ENCODE measurements at regions not wholly inside any gene's neighbourhood (a gene's known extent, or its start where the extent isn't known, plus 50 kb on each side); places are given as distances from the start of the nearest gene placed in this dataset.

- TF ChIP-seq POLR2A (IDR thresholded peaks at IDR 0.05; ENCODE audit: low read depth) = no peak
- no peak for TF ChIP-seq POLR2AphosphoS5 (IDR thresholded peaks at IDR 0.05)
- TF ChIP-seq EP300 (IDR thresholded peaks at IDR 0.05) = no peak
- TF ChIP-seq, protein P1, sequence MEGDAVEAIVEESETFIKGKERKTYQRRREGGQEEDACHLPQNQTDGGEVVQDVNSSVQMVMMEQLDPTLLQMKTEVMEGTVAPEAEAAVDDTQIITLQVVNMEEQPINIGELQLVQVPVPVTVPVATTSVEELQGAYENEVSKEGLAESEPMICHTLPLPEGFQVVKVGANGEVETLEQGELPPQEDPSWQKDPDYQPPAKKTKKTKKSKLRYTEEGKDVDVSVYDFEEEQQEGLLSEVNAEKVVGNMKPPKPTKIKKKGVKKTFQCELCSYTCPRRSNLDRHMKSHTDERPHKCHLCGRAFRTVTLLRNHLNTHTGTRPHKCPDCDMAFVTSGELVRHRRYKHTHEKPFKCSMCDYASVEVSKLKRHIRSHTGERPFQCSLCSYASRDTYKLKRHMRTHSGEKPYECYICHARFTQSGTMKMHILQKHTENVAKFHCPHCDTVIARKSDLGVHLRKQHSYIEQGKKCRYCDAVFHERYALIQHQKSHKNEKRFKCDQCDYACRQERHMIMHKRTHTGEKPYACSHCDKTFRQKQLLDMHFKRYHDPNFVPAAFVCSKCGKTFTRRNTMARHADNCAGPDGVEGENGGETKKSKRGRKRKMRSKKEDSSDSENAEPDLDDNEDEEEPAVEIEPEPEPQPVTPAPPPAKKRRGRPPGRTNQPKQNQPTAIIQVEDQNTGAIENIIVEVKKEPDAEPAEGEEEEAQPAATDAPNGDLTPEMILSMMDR (IDR thresholded peaks at IDR 0.05) = no peak
Measured at GRCh38 chr13:70579941-70580340, 471.7 kb upstream of the KLHL1 start.

All from esophagus muscularis mucosa (tissue), 4 donors.